Stimulated activated CD4-positive, alpha-beta T cell treated with anti-CD3 and anti-CD28 coated beads, Interleukin-1b, Interleukin-23, amount 100 ng/mL, for 48 hours (primary cell): ENCODE measurements at regions not wholly inside any gene's neighbourhood (a gene's known extent, or its start where the extent isn't known, plus 50 kb on each side); places are given as distances from the start of the nearest gene placed in this dataset.
"Not testable (repeated sequence)": the region's sequence is repeated elsewhere in the genome, so short reads cannot be mapped to it uniquely, and the experiment has no call there.

ENCODE experiments used
- DNase-seq: peaks from one replicate; pipeline ENCODE4 v3.0.0-alpha.2; 2020

DNA sequence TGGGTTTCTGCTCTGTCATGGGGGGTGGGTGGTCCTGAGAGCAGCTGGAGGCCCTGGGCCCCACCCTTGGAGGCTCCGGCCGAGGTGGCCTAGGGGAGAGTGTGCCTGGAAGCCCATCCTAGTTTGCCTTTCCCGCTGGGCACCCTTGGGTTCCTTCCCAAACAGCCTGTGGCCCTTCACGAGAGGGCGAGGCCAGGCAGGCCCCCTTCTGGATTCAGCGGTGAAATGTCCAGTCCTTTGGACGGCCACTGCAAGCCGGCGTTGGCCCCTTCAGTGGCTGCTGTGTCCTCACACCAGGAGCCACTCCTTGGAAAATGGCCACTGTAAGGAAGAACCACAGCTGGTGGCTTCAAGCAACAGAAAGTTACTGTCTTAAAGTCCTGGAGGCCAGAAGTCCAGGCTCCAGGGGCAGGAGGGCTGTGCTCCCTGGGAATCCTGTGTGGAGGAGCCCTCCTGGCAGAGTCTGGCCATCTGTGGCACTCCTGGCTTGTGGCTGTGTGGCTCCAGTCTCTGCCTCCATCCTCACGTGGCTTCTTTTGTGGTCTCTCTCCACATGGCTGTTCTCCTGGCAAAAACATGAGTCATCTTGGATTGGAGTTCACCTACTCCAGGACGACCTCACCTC, 854.1 kb downstream of the TBC1D22A start:
- DNase-seq: no peak

DNA sequence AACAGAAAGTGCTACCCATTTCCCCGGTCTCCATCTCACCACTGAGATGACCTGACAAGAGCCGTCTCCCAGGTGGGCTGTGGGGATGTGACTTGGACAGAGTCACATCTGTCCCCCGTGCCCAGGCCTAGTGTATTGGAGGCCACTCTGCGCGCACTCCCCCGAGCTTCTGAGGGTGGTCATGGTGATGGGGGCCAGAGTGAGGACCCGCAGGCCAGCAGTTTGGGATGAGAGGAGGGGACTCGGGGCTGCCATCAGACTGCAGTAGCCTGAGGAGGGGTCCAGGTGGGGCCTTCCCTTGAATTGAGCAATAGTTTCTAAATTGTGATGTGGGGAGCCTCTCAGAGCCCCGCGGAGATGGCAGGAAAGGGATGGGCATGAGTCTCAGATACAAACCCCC, 852.6 kb downstream of the TBC1D22A start:
- no peak for DNase-seq

DNA sequence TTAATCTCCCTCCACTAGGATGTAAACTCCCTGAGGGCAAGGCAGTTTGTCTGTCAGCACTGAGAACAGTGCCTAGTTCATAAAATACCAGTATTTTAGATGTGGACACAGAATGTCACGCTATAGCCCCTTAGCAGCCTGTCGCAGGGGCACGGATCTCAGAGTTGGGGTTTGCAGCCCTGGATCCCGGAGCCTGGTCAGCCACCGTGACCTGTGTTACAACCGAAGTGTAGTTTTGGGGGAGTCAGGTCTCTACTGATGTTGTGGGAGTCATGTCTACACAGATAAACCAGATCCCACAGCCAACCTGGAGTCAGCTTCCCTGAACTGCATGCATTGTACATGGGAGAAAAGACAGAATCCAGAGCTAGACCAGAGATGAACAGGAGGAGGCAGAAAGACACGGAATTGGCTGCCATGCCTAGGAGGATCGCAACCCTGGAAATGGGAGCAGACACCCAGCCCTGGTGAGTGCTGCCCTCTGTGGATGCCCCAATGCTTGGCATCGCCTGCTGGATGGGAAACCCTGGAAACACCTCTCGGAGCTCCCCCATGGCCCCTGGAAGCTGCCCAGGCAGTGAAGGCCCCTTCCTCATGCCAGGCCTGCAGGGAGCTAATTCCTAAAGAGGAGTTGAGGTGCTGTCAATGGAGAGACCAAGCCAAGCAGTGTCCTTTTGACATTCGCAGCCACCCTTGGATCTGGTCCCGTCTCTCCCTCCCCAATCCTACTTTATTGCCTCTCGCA, 851.3 kb downstream of the TBC1D22A start:
- no peak for DNase-seq

DNA sequence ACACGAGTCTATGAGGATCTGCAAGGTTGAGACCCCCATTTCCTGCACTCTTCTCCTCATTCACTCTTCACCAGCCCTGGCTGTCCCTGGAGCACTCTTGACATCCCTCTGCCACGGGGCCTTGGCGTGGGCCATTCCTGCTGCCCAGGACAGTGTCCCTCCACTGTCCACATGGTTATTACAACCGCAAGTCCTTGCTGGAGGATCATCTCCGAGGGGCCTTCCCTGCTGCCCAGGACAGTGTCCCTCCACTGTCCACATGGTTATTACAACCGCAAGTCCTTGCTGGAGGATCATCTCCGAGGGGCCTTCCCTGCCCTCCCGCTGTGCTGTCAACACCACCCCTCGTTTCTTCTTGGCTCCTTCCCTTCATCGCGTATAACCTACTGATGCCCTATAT, 850.7 kb downstream of the TBC1D22A start:
- DNase-seq: not testable (repeated sequence)

DNA sequence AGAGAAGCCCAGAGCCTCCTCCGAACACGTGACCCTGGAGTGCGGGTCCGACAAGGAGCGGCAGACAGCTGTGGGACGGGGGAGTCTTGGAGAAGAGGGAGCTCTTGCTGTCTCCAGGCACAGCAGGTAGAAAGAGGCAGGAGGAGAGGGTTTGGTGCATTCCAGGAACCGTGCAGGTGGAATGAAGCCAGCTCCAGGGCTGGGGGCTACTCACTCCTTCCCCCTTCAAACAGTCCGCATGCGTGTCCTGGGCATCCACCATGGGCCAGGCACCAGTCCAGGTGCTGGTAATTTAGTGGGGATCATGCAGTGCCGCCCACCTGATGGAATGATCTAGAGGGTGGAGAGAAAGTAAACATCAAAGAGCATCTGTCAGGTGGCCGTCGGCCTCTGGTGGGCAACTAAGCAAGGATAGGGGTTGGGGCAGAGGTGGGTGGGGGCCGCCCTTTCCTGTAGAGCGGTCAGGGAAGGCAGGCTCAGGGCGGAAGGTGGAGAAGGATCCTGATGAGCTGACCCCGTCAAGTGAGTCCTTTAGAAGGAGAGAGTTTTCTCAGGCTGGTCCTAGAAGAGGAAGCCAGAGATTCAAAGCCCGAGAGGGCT, 850.0 kb downstream of the TBC1D22A start:
- no peak for DNase-seq

DNA sequence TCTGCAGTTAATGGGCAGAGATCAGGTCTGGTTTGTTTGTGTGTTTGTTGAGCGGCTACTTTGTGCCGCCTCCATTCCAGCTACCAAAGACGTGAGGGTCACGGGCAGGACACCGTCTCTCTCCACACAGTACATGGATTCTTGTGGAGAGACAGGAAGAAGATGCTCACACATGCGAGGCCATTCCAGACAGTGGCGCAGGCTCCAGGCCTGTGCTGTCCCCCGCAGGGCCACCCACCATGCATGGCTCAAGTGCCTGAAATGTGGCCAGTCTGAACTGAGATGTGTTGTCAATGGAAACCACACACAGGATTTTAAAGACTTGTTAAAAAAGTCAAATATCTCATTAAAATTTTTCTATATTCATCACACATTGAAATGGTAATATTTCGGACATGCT, 848.3 kb downstream of the TBC1D22A start:
- no peak for DNase-seq

DNA sequence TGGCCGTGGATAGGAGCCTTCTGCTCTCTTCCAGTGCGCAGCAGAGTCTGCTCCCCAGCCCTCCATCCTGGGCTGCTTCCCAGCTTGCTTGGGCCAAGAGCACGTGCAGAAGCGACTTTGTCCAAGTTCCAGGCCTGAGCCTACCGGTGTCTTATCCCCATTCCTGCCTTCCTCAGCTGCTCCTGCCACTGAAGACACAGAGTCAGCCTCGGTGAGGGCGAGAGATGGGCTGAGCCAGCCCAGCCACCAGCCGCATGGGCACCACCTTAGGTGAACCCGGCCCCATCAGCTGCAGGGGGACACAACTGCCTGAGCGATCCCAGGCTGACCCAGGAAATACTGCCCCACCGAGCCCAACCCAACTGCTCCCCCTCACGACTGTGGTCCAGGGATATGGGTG, 847.8 kb downstream of the TBC1D22A start:
- DNase-seq: no peak

DNA sequence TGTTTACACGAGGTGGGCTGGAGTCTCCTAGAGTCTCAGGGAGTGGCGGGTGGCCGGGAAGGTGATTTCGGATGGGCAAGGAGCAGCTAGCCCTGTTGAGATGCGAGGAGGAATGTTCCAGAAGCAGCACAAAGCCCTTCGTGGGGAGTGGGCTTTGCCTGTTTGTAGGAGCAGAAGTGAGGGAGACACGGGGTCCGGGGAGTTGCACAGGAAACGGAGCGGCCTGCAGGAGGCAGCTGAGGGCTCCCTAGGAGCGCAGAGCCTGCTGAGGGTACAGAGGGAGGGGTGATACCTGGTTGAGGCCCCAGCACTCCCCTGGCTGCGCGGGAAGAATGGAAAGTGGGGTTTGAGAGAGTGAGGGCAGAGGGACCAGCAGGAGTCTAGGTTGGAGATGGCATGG, 847.2 kb downstream of the TBC1D22A start:
- DNase-seq: no peak

DNA sequence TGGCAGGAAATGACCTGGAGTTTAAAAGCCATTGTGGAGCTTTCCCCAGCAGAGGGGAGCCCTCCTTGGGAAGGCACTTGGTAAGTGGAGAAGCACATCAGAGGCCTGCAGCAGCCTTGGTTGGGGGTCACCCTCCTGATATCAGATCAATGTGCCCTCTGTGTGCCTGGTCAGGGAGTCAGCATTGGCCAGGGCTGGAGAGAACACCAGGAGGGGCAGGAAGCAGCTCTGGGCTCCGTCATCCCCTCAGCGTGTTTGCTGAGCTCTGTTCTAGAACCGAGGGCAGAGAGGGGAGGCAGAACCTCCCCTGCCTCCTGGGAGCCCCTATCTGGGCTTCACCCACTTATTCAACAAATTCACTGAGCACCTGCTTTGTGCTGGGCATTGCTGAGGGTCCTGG, 846.0 kb downstream of the TBC1D22A start:
- DNase-seq: no peak

DNA sequence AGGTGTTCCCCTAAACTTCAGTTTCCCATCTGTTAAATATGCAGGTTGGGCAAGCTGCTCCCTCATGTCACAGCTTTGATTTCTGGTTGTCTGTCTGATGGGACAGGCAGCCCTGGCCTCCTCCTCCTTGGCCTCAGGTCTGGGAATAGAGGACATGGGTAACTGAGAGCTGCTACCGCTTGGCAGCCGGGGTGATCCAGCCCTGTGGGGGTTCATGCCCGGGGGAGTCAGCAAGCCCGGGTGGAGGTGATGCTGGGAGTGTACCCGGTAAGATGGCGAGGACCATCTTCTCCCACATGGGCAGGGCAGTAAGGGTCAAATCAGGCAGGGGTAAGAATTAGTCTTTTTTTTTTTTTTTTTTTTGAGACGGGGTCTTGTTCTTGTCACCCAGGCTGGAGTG, 845.0 kb downstream of the TBC1D22A start:
- no peak for DNase-seq

DNA sequence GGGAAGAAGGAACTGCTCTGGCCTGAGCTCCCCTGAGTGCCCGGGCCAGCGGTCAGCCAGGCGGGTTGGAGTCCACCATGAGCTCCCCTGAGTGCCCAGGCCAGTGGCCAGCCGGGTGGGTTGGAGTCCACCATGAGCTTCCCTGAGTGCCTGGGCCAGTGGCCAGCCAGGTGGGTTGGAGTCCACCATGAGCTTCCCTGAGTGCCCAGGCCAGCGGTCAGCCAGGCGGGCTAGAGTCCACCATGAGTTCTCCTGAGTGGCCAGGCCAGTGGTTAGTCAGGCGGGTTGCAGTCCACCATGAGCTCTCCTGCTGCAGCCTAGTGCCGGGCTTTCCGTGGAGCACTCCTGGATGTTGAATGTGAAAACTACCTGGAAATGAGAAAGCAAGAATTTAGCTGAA, 844.0 kb downstream of the TBC1D22A start:
- DNase-seq: no peak

DNA sequence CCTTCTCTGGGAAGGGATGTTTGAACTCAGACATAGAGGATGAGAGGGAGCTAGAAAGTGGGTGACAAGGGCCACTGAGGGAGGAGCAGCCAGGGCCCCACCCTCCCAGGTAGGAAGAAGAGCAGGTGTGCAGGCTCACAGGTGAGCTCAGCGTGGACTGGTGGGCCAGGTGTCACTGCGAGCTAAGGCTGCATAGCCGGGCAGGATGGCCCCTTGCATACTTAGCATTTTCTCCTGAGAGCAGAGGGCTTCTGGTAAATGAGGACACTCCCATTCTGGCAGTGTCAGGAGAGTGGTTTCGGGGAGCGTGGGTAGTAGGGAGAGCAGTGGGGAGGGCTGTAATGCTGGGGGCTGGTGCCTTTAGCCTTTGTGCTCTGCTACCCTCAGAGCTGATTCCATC, 843.4 kb downstream of the TBC1D22A start:
- DNase-seq: no peak

DNA sequence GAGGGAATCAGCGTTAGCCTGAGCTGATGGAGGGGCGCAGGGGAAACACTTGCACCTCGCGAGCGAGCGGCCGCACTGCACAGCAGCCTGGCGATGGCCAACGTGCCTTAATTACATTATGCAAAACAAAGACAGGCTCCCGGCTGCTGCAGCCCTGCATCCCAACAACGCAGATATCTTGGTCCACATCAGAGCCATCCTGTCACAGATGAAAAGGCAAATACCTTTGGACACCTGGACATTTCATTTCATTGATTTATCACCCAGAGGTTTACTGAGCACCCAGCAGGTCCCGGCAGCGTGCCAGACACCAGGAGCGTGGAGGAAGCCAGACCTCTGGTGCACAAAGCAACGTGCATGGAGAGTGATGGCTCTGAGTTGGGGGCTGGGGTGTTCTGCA, 843.0 kb downstream of the TBC1D22A start:
- DNase-seq: no peak

DNA sequence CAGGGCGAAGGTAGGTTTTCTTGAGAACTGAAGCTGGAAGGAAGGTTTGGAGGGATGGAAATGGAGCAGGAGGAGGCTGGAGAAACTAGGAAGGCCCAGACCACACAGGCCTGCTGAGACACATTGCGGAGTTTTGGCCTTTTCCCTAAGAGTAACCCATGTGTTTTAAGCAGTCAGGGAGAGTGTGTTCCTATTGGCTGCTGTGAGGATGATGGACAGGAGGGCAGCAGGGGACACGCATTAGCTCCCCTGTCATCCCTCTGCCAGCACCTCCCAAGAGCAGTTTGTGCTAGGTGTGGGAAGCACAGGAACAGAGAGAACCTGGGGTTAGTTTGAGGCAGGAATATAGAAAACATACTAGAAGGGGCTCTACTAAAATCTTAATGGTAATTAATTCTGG, 842.1 kb downstream of the TBC1D22A start:
- DNase-seq: no peak

DNA sequence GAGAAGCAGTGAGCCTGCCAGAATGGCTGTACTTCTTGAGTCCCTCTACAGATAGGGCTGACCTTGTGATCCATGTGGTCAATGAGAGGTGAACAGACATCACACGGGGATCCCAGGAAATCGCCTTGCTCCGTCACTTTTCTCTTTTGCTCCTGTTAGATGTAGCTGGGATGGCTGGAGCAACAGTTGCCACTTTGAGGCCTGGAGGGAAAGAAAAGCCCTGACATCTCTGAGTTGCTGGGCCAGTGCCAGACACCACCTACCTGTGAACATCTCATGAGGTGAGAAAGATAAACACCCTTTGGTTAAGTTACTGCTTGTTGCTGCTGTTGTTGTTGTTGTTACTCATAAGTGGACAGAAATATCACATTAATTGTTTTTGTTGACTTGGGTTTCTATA, 840.3 kb downstream of the TBC1D22A start:
- no peak for DNase-seq

DNA sequence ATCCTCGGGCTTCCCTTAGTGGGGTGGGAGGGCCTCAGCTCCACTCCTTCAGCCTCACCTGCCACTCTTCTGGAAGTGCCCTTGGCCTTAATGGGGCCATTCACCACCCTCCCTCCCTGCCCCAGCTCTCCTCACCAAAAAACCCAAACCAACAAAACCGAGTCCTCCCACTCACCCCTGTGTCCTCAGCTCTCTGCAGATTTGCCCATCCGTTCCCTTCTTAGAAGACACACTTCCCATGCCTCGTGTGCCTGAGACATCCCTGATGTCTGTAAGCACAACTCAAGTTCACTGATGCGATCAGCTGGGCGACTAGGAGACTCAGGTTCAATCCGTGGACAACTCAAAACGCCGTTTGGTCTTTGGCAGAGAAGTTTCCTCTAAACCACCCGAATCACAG, 839.2 kb downstream of the TBC1D22A start:
- no peak for DNase-seq

DNA sequence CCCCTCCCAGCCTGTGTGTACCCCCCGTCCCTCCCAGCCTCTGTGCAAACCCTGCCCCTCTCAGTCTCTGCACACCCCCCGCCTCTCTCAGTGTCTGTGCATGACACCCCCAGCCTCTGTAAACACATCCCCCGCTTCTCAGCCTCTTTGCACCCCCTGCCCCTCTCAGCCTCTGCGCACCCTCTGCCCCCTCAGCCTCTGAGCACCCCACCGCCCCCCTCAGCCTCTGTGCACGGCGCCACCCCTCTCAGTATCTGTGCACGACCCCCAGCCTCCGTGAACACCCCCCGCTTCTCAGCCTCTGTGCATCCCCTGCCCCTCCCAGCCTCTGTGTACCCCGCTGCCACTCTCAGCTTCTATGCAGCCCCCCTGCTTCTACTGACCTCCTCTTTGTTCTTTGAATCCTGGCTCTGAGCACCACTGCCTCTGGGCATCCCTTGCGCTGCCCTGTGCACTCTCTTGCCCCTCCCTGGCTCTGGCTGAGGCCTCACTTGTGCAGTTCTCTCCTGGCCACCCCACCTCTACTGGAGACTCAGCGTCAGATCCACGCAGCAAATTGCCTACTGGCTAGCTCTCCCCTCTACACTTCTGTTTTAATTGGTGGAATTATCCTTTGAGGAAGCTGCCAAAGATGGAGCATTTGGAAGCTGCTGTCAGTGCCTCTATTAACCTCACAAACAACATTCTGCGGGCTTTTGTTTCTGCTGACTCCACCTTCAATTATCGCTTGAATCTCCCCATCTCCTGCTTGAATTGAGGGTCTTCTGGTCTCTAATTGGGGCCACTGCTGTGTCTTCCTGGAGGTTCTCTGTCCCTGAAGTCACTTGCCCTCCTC, 838.6 kb downstream of the TBC1D22A start:
- no peak for DNase-seq

DNA sequence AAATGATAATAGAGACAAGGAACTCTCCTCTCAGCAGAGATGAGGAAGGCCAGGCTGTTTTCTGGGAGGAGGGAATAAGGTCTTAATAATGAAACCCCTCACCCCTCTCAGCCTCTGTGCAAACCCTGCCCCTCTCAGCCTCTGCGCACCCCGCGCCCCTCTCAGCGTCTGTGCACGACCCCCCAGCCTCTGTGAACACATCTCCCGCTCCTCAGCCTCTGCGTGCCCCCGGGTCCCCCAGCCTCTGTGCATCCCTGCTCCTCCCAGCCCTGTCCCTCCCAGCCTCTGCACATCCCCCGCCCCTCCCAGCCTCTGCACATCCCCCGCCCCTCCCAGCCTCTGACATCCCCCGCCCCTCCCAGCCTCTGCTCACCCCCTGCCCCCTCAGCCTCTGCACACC, 837.8 kb downstream of the TBC1D22A start:
- DNase-seq: no peak

DNA sequence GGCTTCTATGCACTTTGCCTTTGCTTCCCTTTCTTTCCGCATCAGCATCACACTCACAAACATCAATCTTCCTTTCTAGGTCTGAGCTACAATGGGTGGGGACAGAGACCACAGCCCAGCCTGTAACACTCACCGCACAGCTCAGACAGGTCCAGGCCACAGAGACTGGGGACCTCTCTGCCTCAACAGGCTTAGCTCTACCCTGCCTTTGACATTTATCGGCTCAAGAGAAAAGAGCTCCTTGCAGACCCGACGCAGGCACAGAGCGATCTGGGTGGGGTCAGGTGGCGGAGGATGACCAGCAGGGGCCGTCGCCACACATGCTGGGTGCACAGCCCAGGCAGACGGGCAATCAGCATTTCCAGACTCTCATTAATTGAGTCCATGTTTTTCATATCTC, 837.3 kb downstream of the TBC1D22A start:
- DNase-seq: no peak

DNA sequence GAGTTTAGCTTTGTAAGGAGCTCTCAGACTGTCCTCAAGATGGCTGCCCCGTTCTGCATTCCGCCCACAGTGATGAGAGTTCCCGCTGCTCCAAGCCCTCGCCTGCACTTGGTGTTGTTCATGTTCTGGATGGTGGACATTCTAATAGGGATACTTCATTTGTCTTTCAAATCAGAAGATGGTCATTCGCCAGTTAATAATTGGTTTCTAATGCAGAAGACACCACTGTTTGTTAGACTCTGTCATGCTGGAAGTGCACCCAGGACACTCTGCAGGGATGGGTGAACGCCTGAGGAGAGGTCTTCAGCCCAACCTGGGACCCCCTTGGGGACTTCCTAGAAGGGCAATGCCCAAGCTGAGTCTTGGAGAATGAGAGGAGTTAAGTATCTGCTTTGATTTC, 836.4 kb downstream of the TBC1D22A start:
- DNase-seq: no peak

DNA sequence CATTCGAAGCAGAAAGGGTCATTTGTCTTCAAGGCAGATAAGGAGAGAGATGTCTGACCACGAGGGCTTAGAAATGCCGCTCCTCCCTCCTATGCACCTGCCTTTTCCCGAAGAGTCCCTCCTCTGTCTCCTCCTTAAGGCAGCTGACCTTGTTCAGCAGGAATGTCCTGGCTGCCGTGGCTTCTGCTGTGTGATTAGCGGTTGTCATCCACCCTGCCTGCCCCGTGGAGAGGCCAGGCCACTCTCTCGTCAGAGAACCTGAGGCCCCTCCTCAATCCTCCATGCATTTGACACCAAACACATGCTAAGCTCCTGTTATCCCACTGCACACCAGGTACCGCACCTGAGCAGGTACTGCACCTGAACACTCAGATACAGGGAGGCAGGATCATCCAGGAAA, 834.6 kb downstream of the TBC1D22A start:
- DNase-seq: no peak

DNA sequence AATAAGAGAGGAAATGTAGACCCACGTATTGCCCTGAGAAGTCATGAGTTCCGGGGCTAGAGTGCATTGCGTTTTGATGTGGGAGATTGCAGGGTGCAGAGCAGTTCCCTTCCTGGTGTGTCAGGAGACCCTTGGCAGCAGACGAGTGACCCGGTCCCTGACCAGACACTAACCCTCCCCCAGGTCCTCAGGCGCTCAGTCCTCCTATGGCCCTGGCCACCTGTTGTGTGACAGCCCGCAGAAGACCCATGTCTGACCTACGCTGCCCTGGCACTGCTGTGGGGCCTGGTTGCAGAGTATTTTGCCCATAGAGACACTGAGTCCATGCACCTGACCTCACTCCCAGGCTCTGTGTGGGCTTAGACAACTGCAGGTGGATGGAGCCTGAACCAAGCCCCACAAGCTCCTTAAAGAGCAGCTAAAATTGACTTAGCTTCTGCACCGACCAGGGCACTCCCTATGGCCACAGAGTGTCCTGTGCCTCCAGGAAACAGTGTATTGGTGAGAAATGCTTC, 833.8 kb downstream of the TBC1D22A start:
- no peak for DNase-seq

DNA sequence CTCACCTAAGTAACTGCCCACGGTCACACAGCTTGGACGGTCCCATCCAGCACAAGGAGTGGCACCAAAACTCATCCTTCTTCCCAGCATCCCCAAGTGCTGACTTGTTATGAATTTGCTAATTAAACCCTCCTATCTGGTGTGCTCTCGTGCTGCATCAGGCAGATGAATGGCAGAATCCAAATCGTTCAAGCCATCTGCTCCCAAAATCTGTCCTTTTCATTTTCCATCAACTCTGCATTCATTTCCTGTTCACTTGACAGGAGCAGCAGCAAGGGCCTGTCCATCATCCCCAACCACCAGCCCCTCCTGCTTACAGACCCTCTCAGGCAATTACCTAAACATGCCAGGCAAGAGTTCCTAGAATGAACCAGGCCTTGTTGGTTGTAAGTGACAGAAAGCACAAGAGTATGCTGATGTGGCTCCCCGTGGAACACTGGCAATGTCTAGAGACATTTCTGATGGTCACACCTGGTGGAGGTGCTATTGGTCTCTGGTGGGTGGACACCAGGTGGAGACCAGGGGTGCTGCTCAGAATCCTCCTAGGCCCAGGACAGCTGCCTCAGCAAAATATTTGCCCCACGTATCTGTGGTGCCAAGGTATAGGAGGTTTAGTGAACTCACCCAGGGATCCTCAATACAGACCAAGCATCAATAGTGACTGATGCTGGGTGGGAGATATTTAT, 832.5 kb downstream of the TBC1D22A start:
- no peak for DNase-seq
